H1 (cell line): ENCODE measurements at regions not wholly inside any gene's neighbourhood (a gene's known extent, or its start where the extent isn't known, plus 50 kb on each side); places are given as distances from the start of the nearest gene placed in this dataset.

Source experiments
- CTCF ChIA-PET: fragments of 300-600 bp; sonication (Branson Sonifier 250); formaldehyde crosslinking; loops from one replicate; lab custom pipeline; 2021; ENCODE audit not compliant: partially characterized antibody; lab: Charles Lee
- POLR2A ChIA-PET: fragments of 300-600 bp; sonication (Branson Sonifier 250); formaldehyde crosslinking; loops from one replicate; lab custom pipeline; 2021; ENCODE audit warnings: inconsistent platforms; ENCODE audit not compliant: partially characterized antibody; lab: Charles Lee
- DNase-seq, 2 experiments: peaks; one replicate each; pipeline versions ENCODE4 v3.0.0 to v3.0.0-alpha.2; 2010 to 2022; ENCODE audit warnings: low spot score in 2 of 2, low read depth in 1 of 2, mixed read lengths in 1 of 2
- FAIRE-seq: peaks from 2 replicates; lab custom pipeline; 2011; peaks lifted over from hg19 to GRCh38; lab: Jason Lieb, UNC
- H2AFZ ChIP-seq: 2 replicates; pipeline ENCODE4 v1.8.1; 2012; ENCODE audit warnings: low read length, inconsistent platforms
- H2AK5ac ChIP-seq: 2 replicates; pipeline ENCODE4 v1.6.1; 2013; ENCODE audit warnings: low read depth, low read length
- H2BK120ac ChIP-seq: replicated peaks from 2 replicates; pipeline ENCODE3; 2013; ENCODE audit warnings: low read depth, low read length, inconsistent platforms
- H2BK12ac ChIP-seq: 2 replicates; pipeline ENCODE4 v1.6.1; 2013; ENCODE audit warnings: low read depth, low read length
- H2BK15ac ChIP-seq: 2 replicates; pipeline ENCODE4 v1.6.1; 2013; ENCODE audit warnings: low read length
- H2BK20ac ChIP-seq: 2 replicates; pipeline ENCODE4 v1.6.1; 2013; ENCODE audit warnings: low read length
- H2BK5ac ChIP-seq: 2 replicates; pipeline ENCODE4 v1.6.1; 2013; ENCODE audit warnings: low read depth, low read length
- H3K14ac ChIP-seq: 2 replicates; pipeline ENCODE4 v1.6.1; 2013; ENCODE audit warnings: inconsistent platforms; ENCODE audit not compliant: insufficient read length
- H3K18ac ChIP-seq: 2 replicates; pipeline ENCODE4 v1.6.1; 2013; ENCODE audit warnings: low read length; ENCODE audit errors: extremely low read depth
- H3K23ac ChIP-seq: 2 replicates; pipeline ENCODE4 v1.6.1; 2013; ENCODE audit warnings: inconsistent platforms; ENCODE audit not compliant: insufficient read length
- H3K23me2 ChIP-seq: 2 replicates; pipeline ENCODE4 v1.6.1; 2013; ENCODE audit warnings: low read depth, low read length
- H3K27ac ChIP-seq: 2 replicates; pipeline ENCODE4 v1.6.1; 2011; ENCODE audit warnings: low read depth, low read length, inconsistent platforms
- H3K27me3 ChIP-seq, 4 experiments: replicated peaks in 1 of 4; 1 replicate in 1 of 4; 2 replicates in 3 of 4; pipeline versions ENCODE4 v1.6.1 to v1.8.1; 2011 to 2013; ENCODE audit warnings: low read length in 3 of 4, mild to moderate bottlenecking in 3 of 4, inconsistent platforms in 2 of 4, mixed read lengths in 2 of 4, moderate library complexity in 1 of 4; ENCODE audit not compliant: control insufficient read depth in 3 of 4, insufficient read depth in 3 of 4; ENCODE audit errors: extremely low read depth in 1 of 4
- H3K36me3 ChIP-seq, 4 experiments: 2 replicates each; pipeline versions ENCODE4 v1.6.1 to v1.8.1; 2011 to 2013; ENCODE audit warnings: mild to moderate bottlenecking in 4 of 4, low read length in 3 of 4, moderate library complexity in 2 of 4, control low read depth in 1 of 4, inconsistent platforms in 1 of 4; ENCODE audit not compliant: insufficient read depth in 4 of 4, control insufficient read depth in 2 of 4
- H3K4ac ChIP-seq: replicated peaks from 2 replicates; pipeline ENCODE3; 2013; ENCODE audit warnings: low read length, low read depth, mixed read lengths, inconsistent platforms; ENCODE audit not compliant: insufficient read length
- H3K4me1 ChIP-seq, 4 experiments: replicated peaks in 1 of 4; 1 replicate in 1 of 4; 2 replicates in 3 of 4; pipeline versions ENCODE4 v1.6.1 to v1.8.1; 2011 to 2013; ENCODE audit warnings: low read length in 3 of 4, inconsistent platforms in 2 of 4, mixed read lengths in 1 of 4; ENCODE audit not compliant: insufficient read depth in 4 of 4, control insufficient read depth in 3 of 4
- H3K4me2 ChIP-seq, 2 experiments: 2 replicates each; pipeline versions ENCODE4 v1.6.1 to v1.8.1; 2011 to 2013; ENCODE audit warnings: low read depth in 2 of 2, low read length in 2 of 2, control low read depth in 1 of 2, inconsistent platforms in 1 of 2, mild to moderate bottlenecking in 1 of 2; ENCODE audit not compliant: insufficient read depth in 1 of 2
- H3K4me3 ChIP-seq, 4 experiments: fragments of 200-600, 300-600 bp in 1 of 4; sonication (generic), shearing (Covaris generic), sonication (Bioruptor Twin) in 1 of 4; 2 replicates each; pipeline versions ENCODE4 v1.5.1 to v1.8.1; 2011 to 2016; ENCODE audit warnings: low read length in 4 of 4, low read depth in 3 of 4, control low read depth in 2 of 4, inconsistent platforms in 2 of 4, mild to moderate bottlenecking in 2 of 4, mixed read lengths in 1 of 4, moderate library complexity in 1 of 4; ENCODE audit not compliant: insufficient read depth in 2 of 4; ENCODE audit errors: extremely low read depth in 1 of 4
- H3K56ac ChIP-seq: replicated peaks from 2 replicates; pipeline ENCODE3; 2013; ENCODE audit warnings: low read depth, mild to moderate bottlenecking, mixed read lengths, low read length, inconsistent platforms; ENCODE audit not compliant: insufficient read length
- H3K79me1 ChIP-seq: 2 replicates; pipeline ENCODE4 v1.6.1; 2013; ENCODE audit warnings: low read depth, low read length, control low read depth
- H3K79me2 ChIP-seq, 2 experiments: 2 replicates each; pipeline versions ENCODE4 v1.6.1 to v1.8.1; 2012 to 2013; ENCODE audit warnings: low read length in 2 of 2, mild to moderate bottlenecking in 2 of 2, inconsistent platforms in 1 of 2; ENCODE audit not compliant: insufficient read depth in 2 of 2, control insufficient read depth in 1 of 2
- H3K9ac ChIP-seq, 4 experiments: replicated peaks in 1 of 4; 1 replicate in 1 of 4; 2 replicates in 3 of 4; pipeline versions ENCODE4 v1.6.1 to v1.8.1; 2011 to 2013; ENCODE audit warnings: low read depth in 3 of 4, low read length in 3 of 4, control low read depth in 2 of 4, mild to moderate bottlenecking in 2 of 4, moderate library complexity in 2 of 4, inconsistent platforms in 1 of 4; ENCODE audit errors: extremely low read depth in 1 of 4
- H3K9me3 ChIP-seq, 2 experiments: 2 replicates each; pipeline versions ENCODE4 v1.6.1 to v1.8.1; 2012 to 2013; ENCODE audit warnings: mild to moderate bottlenecking in 2 of 2, moderate library complexity in 2 of 2, control low read depth in 1 of 2, inconsistent platforms in 1 of 2, low read depth in 1 of 2, low read length in 1 of 2, mixed read lengths in 1 of 2; ENCODE audit not compliant: insufficient read depth in 2 of 2
- H4K20me1 ChIP-seq, 2 experiments: replicated peaks in 1 of 2; 2 replicates each; pipeline versions ENCODE3 to v1.8.1; 2011 to 2013; ENCODE audit warnings: inconsistent platforms in 2 of 2, low read length in 2 of 2, mild to moderate bottlenecking in 1 of 2; ENCODE audit not compliant: insufficient read depth in 2 of 2, control insufficient read depth in 1 of 2
- H4K5ac ChIP-seq: 2 replicates; pipeline ENCODE4 v1.6.1; 2013; ENCODE audit warnings: low read length, low read depth, mixed read lengths, inconsistent platforms; ENCODE audit not compliant: insufficient read length
- H4K8ac ChIP-seq: 2 replicates; pipeline ENCODE4 v1.8.0; 2013; ENCODE audit warnings: mild to moderate bottlenecking, moderate library complexity, low read length, inconsistent platforms; ENCODE audit not compliant: insufficient read depth; ENCODE audit errors: extremely low read depth
- H4K91ac ChIP-seq: replicated peaks from 2 replicates; pipeline ENCODE3; 2013; ENCODE audit warnings: low read length, mixed read lengths, inconsistent platforms; ENCODE audit not compliant: insufficient read length
- BACH1 ChIP-seq: IDR thresholded peaks from 2 replicates; pipeline ENCODE4 v1.6.1; 2012; ENCODE audit warnings: low read length, improper control_type of control experiment
- CBX8 ChIP-seq: fragments of 300-800, 300-1000 bp; sonication (generic); IDR thresholded peaks from 2 replicates; pipeline ENCODE4 v1.7.1; 2016; ENCODE audit warnings: low read depth, low read length, borderline replicate concordance
- CHD2 ChIP-seq: IDR thresholded peaks from 2 replicates; pipeline ENCODE4 v1.6.1; 2012; ENCODE audit warnings: low read length, improper control_type of control experiment
- EZH2 ChIP-seq: fragments of 200-600 bp; sonication (generic); IDR thresholded peaks from 2 replicates; pipeline ENCODE4 v1.7.1; 2012; ENCODE audit warnings: low read depth, mild to moderate bottlenecking, moderate library complexity, low read length, inconsistent platforms; ENCODE audit not compliant: severe bottlenecking
- FOSL1 ChIP-seq: IDR thresholded peaks from 2 replicates; pipeline ENCODE4 v1.6.1; 2011; ENCODE audit warnings: mild to moderate bottlenecking, low read depth, low read length, moderate library complexity; ENCODE audit not compliant: insufficient read depth
- GABPA ChIP-seq: IDR thresholded peaks from 2 replicates; pipeline ENCODE4 v1.6.1; 2011; ENCODE audit warnings: mild to moderate bottlenecking, low read length, moderate library complexity, borderline replicate concordance; ENCODE audit not compliant: insufficient read depth
- HDAC6 ChIP-seq: IDR thresholded peaks from one replicate; pipeline ENCODE4 v1.7.1; 2012; ENCODE audit warnings: low read depth, mild to moderate bottlenecking, inconsistent platforms, low read length, moderate library complexity
- JUND ChIP-seq: IDR thresholded peaks from 2 replicates; pipeline ENCODE4 v1.6.1; 2011; ENCODE audit warnings: mild to moderate bottlenecking, improper control_type of control experiment, low read length
- NRF1 ChIP-seq: IDR thresholded peaks from 2 replicates; pipeline ENCODE4 v1.6.1; 2011; ENCODE audit warnings: mild to moderate bottlenecking, low read depth, low read length, improper control_type of control experiment
- RXRA ChIP-seq: IDR thresholded peaks from 2 replicates; pipeline ENCODE4 v1.6.1; 2011; ENCODE audit warnings: low read depth, mild to moderate bottlenecking, low read length, moderate library complexity; ENCODE audit not compliant: insufficient read depth
- TAF7 ChIP-seq: optimal IDR thresholded peaks from 2 replicates; pipeline ENCODE3; 2011; ENCODE audit warnings: low read depth, mild to moderate bottlenecking, inconsistent platforms, low read length, moderate library complexity, borderline replicate concordance
- WGBS, 2 experiments: shearing (Covaris generic) in 1 of 2; methylation state at CpG; one replicate each; pipeline versions ENCODE4 v1.1.6 to v1.1.7; 2013 to 2015; ENCODE audit warnings: low lambda C conversion rate in 2 of 2, mixed read lengths in 2 of 2, inconsistent platforms in 1 of 2, low coverage in 1 of 2, missing lambda C conversion rate in 1 of 2; ENCODE audit not compliant: insufficient replicate concordance in 2 of 2, insufficient coverage in 1 of 2, insufficient read length in 1 of 2; ENCODE audit errors: extremely low coverage in 1 of 2, missing lambda C conversion rate in 1 of 2; 5-methylcytosine and 5-hydroxymethylcytosine counted together
- TF ChIP-seq, protein P1 (sequence below): IDR thresholded peaks from 2 replicates; pipeline ENCODE4 v1.6.1; 2012; ENCODE audit warnings: inconsistent platforms
- TF ChIP-seq, protein P2 (sequence below): IDR thresholded peaks from 2 replicates; pipeline ENCODE4 v1.6.1; 2012; ENCODE audit warnings: low read length, inconsistent platforms

DNA sequence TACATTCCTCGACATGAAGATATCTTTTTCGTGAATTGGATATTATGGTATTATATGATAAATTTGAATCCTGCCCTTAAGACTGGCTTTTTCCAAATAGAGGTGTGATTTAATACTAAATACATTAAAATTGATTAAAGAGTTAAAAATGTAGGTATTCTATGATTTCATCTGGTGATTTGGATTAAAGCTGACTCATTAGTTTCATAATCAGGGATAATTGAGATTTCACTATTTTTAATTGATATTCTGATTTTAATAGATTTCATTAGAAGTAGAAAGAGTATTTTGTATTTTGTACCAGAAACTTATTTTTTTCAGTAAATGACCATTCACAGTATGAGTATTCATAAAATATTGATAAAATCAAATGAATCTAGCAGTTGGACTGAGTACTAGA lies 524.1 kb downstream of the PLCL1 start:
- ChIA-PET CTCF (interaction anchor here (1.0 kb wide), 1 partner anchor 1139 kb away, joined by 3 read pairs; no protein-coding TSS in a partner anchor), POLR2A (no interaction called here)
- no peak overlapping the region for H4K8ac ChIP-seq
- H3K56ac ChIP-seq, result no peak overlapping the region
- H2BK15ac ChIP-seq, result no peak overlapping the region
- H3K9ac ChIP-seq, result no peak overlapping the region
- H3K27ac ChIP-seq, result no peak overlapping the region
- FAIRE-seq (no peak), DNase-seq (no peak)
- H4K5ac ChIP-seq, result no peak overlapping the region
- H2BK120ac ChIP-seq, result no peak overlapping the region
- H3K23me2 ChIP-seq, result no peaks in the 10 kb centered on the region
- no peak overlapping the region for H3K4me2 ChIP-seq
- H2BK5ac ChIP-seq, result no peak overlapping the region
- H3K36me3 ChIP-seq, result no peaks in the 10 kb centered on the region
- no peak overlapping the region for H2BK20ac ChIP-seq
- H3K4ac ChIP-seq, result no peak overlapping the region
- H2AFZ ChIP-seq, result no peak overlapping the region
- no peak overlapping the region for H3K4me3 ChIP-seq
- H4K91ac ChIP-seq, result no peak overlapping the region
- H3K27me3 ChIP-seq, result no peaks in the 10 kb centered on the region
- no peaks in the 10 kb centered on the region for H4K20me1 ChIP-seq
- no peak overlapping the region for H3K23ac ChIP-seq
- no peak overlapping the region for H3K14ac ChIP-seq
- H2AK5ac ChIP-seq, result no peak overlapping the region
- no peaks in the 10 kb centered on the region for H3K79me1 ChIP-seq
- H3K4me1 ChIP-seq, result no peaks in the 10 kb centered on the region
- no peak overlapping the region for H2BK12ac ChIP-seq
- 91% methylated on average over 2 of the region's 2 CpGs; no CpG with 5 or more reads in 1 of the 2 experiments for WGBS, 2 experiments
- H3K79me2 ChIP-seq, result no peaks in the 10 kb centered on the region
- no peaks in the 10 kb centered on the region for H3K9me3 ChIP-seq
- H3K18ac ChIP-seq, result no peak overlapping the region
- TF ChIP-seq BACH1 (no peak), JUND (no peak), HDAC6 (no peak), FOSL1 (no peak), GABPA (no peak), CHD2 (no peak), NRF1 (no peak), EZH2 (no peak), TAF7 (no peak), CBX8 (no peak), RXRA (no peak)
- TF ChIP-seq, protein P1, sequence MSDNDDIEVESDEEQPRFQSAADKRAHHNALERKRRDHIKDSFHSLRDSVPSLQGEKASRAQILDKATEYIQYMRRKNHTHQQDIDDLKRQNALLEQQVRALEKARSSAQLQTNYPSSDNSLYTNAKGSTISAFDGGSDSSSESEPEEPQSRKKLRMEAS, result no peak
- TF ChIP-seq, protein P2, sequence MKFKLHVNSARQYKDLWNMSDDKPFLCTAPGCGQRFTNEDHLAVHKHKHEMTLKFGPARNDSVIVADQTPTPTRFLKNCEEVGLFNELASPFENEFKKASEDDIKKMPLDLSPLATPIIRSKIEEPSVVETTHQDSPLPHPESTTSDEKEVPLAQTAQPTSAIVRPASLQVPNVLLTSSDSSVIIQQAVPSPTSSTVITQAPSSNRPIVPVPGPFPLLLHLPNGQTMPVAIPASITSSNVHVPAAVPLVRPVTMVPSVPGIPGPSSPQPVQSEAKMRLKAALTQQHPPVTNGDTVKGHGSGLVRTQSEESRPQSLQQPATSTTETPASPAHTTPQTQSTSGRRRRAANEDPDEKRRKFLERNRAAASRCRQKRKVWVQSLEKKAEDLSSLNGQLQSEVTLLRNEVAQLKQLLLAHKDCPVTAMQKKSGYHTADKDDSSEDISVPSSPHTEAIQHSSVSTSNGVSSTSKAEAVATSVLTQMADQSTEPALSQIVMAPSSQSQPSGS, result no peak
